Endothelial cell of umbilical vein (primary cell): ENCODE measurements at regions not wholly inside any gene's neighbourhood (a gene's known extent, or its start where the extent isn't known, plus 50 kb on each side); places are given as distances from the start of the nearest gene placed in this dataset.

Experiments used
- EZH2 ChIP-seq: IDR thresholded peaks from 2 replicates; pipeline ENCODE4 v1.6.1; 2012; ENCODE audit warnings: borderline replicate concordance, low read depth, mild to moderate bottlenecking, moderate library complexity, low read length, inconsistent platforms; ENCODE audit not compliant: severe bottlenecking
- GATA2 ChIP-seq: IDR thresholded peaks from 2 replicates; pipeline ENCODE4 v1.7.0; 2011; ENCODE audit warnings: low read depth, mild to moderate bottlenecking, moderate library complexity, mixed read lengths, low read length; ENCODE audit not compliant: insufficient read length, insufficient read depth
- POLR2AphosphoS5 ChIP-seq: IDR thresholded peaks from 2 replicates; pipeline ENCODE4 v1.6.1; 2012; ENCODE audit warnings: low read depth, mild to moderate bottlenecking, control low read depth, low read length, moderate library complexity; ENCODE audit not compliant: insufficient read depth
- TF ChIP-seq, protein P1 (sequence below), 2 donors: IDR thresholded peaks; 1 replicate in 1 of 2; 2 replicates in 1 of 2; pipeline ENCODE4 v1.5.1; 2011; ENCODE audit warnings: low read length in 2 of 2, mild to moderate bottlenecking in 2 of 2, moderate library complexity in 2 of 2, control low read depth in 1 of 2, inconsistent platforms in 1 of 2, low read depth in 1 of 2; ENCODE audit not compliant: insufficient read depth in 1 of 2; ENCODE audit errors: extremely low read depth in 1 of 2

DNA sequence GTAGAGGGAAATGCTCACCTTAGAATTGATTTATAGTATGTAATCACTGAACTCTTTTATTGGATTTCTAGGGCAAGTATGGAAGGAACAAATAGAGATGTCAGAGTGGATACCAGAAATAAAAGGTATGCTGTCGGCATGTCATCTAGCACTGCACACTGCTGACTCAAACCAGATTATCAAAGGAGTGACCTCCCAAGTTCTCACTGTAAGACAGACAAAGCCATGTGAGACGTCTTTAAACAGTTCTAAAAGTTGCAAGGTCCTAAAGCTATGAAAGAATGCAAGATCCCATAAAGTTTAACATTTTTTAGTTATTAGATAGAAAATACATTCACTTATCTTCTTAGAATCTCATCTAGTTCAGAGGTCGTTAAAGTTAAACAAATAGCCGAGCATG is 70.0 kb upstream of the CPM start:
- TF ChIP-seq, protein P1, sequence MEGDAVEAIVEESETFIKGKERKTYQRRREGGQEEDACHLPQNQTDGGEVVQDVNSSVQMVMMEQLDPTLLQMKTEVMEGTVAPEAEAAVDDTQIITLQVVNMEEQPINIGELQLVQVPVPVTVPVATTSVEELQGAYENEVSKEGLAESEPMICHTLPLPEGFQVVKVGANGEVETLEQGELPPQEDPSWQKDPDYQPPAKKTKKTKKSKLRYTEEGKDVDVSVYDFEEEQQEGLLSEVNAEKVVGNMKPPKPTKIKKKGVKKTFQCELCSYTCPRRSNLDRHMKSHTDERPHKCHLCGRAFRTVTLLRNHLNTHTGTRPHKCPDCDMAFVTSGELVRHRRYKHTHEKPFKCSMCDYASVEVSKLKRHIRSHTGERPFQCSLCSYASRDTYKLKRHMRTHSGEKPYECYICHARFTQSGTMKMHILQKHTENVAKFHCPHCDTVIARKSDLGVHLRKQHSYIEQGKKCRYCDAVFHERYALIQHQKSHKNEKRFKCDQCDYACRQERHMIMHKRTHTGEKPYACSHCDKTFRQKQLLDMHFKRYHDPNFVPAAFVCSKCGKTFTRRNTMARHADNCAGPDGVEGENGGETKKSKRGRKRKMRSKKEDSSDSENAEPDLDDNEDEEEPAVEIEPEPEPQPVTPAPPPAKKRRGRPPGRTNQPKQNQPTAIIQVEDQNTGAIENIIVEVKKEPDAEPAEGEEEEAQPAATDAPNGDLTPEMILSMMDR (IDR thresholded peaks at IDR 0.05; ENCODE audit: extremely low read depth in 1 of 2, insufficient read depth in 1 of 2, low read depth in 1 of 2, low read length in 2 of 2), result no peak
- no peak for TF ChIP-seq GATA2
- TF ChIP-seq EZH2, result no peak
- no peak for TF ChIP-seq POLR2AphosphoS5
